GM12878 (cell line): ENCODE measurements at regions not wholly inside any gene's neighbourhood (a gene's known extent, or its start where the extent isn't known, plus 50 kb on each side); places are given as distances from the start of the nearest gene placed in this dataset.

Source experiments
- ATAC-seq: fragments of 200-7000 bp; cut with Tn5 transposase; 3 replicates; pipeline ENCODE4 v1.9.1; 2020; ENCODE audit warnings: mild to moderate bottlenecking, moderate library complexity
- BruUV-seq: library from RNA; stranded (reverse); fragments of 400-500 nt; replicated peaks from 2 replicates; lab custom pipeline; 2021; lab: Mats Ljungman, UMichigan
- CTCF ChIA-PET: fragments of 300-600 bp; sonication (Branson Sonifier 250); formaldehyde crosslinking; extraction: SDS; loops from one replicate; lab custom pipeline; 2021; ENCODE audit warnings: inconsistent platforms; lab: Yijun Ruan, JAX
- POLR2A ChIA-PET: fragments of 350-600 bp; formaldehyde crosslinking; extraction: SDS; loops from one replicate; lab custom pipeline; 2021; ENCODE audit warnings: inconsistent platforms; lab: Charles Lee
- RAD21 ChIA-PET: fragments of 300-600 bp; sonication (Branson Sonifier 250); formaldehyde crosslinking; loops from one replicate; lab custom pipeline; 2023; ENCODE audit warnings: antibody characterized with exemption; ENCODE audit not compliant: unreplicated experiment; lab: Charles Lee
- SMC1A ChIA-PET: fragments of 300-600 bp; sonication (Branson Sonifier 250); formaldehyde crosslinking; loops from one replicate; lab custom pipeline; 2023; ENCODE audit not compliant: unreplicated experiment, uncharacterized antibody; lab: Charles Lee
- DNase-seq: peaks from one replicate; pipeline ENCODE4 v3.0.0-alpha.2; 2011; ENCODE audit warnings: low read depth, low spot score
- FAIRE-seq: peaks from 3 replicates; lab custom pipeline; 2011; peaks lifted over from hg19 to GRCh38; lab: Jason Lieb, UNC
- H2AFZ ChIP-seq: 2 replicates; pipeline ENCODE4 v1.6.0; 2011; ENCODE audit warnings: low read depth, low read length, control low read depth; ENCODE audit not compliant: control insufficient read depth
- H3K27ac ChIP-seq: 2 replicates; pipeline ENCODE4 v1.5.1; 2011; ENCODE audit warnings: control low read depth; ENCODE audit not compliant: control insufficient read depth, insufficient read depth
- H3K27me3 ChIP-seq, 2 experiments: replicated peaks in 1 of 2; 2 replicates each; pipeline versions ENCODE4 v1.6.0 to v1.6.1; 2011; ENCODE audit warnings: low read length in 1 of 2; ENCODE audit not compliant: control insufficient read depth in 2 of 2, insufficient read depth in 2 of 2
- H3K36me3 ChIP-seq, 2 experiments: 2 replicates each; pipeline ENCODE4 v1.5.1; 2011; ENCODE audit warnings: low read length in 1 of 2; ENCODE audit not compliant: control insufficient read depth in 2 of 2, insufficient read depth in 2 of 2
- H3K4me1 ChIP-seq: 2 replicates; pipeline ENCODE4 v1.6.1; 2011; ENCODE audit warnings: mild to moderate bottlenecking, low read length, moderate library complexity, mixed read lengths; ENCODE audit not compliant: control insufficient read depth, insufficient read depth
- H3K4me2 ChIP-seq: 2 replicates; pipeline ENCODE4 v1.6.0; 2011; ENCODE audit warnings: control low read depth; ENCODE audit not compliant: control insufficient read depth, insufficient read depth
- H3K4me3 ChIP-seq: fragments of 200-600 bp; sonication (generic); 2 replicates; pipeline ENCODE4 v1.5.1; 2016
- H3K79me2 ChIP-seq: 2 replicates; pipeline ENCODE4 v1.6.0; 2011; ENCODE audit warnings: low read length; ENCODE audit not compliant: control insufficient read depth, insufficient read depth
- H3K9ac ChIP-seq: 2 replicates; pipeline ENCODE4 v1.8.0; 2011; ENCODE audit warnings: low read length, control low read depth, mixed read lengths; ENCODE audit not compliant: control insufficient read depth, insufficient read depth
- H3K9me3 ChIP-seq: replicated peaks from 3 replicates; pipeline ENCODE4 v1.5.1; 2011; ENCODE audit warnings: mild to moderate bottlenecking, low read length; ENCODE audit not compliant: control insufficient read depth, insufficient read depth
- H4K20me1 ChIP-seq: 2 replicates; pipeline ENCODE4 v1.6.0; 2011; ENCODE audit not compliant: control insufficient read depth, insufficient read depth
- BRCA1 ChIP-seq: IDR thresholded peaks from 2 replicates; pipeline ENCODE4 v1.6.1; 2011; ENCODE audit warnings: low read depth, low read length, improper control_type of control experiment
- CBX5 ChIP-seq: sonication (generic); IDR thresholded peaks from 2 replicates; pipeline ENCODE4 v1.6.1; 2016; ENCODE audit warnings: low read depth, moderate library complexity, mild to moderate bottlenecking, inconsistent platforms
- CEBPB ChIP-seq, 2 experiments: fragments of 150-350 bp in 1 of 2; IDR thresholded peaks; 2 replicates each; pipeline ENCODE4 v1.6.1; 2012 to 2014; ENCODE audit warnings: low read depth in 2 of 2, low read length in 2 of 2, borderline replicate concordance in 1 of 2, inconsistent platforms in 1 of 2
- CHD1 ChIP-seq: IDR thresholded peaks from 2 replicates; pipeline ENCODE4 v1.6.1; 2012; ENCODE audit warnings: low read depth, low read length, improper control_type of control experiment
- FOXM1 ChIP-seq: IDR thresholded peaks from 2 replicates; pipeline ENCODE4 v1.6.1; 2012; ENCODE audit warnings: low read depth, mild to moderate bottlenecking, inconsistent platforms, low read length, moderate library complexity
- KLF5 ChIP-seq: fragments of 450-650 bp; IDR thresholded peaks from 2 replicates; pipeline ENCODE4 v1.6.1; 2014; ENCODE audit warnings: mild to moderate bottlenecking; ENCODE audit not compliant: partially characterized antibody
- PAX8 ChIP-seq: fragments of 450-650 bp; IDR thresholded peaks from 2 replicates; pipeline ENCODE4 v1.6.1; 2017; ENCODE audit warnings: mild to moderate bottlenecking, moderate library complexity
- SIN3A ChIP-seq: IDR thresholded peaks from 2 replicates; pipeline ENCODE4 v1.6.1; 2012; ENCODE audit warnings: low read depth, low read length, improper control_type of control experiment
- SMARCA5 ChIP-seq: fragments of 450-650 bp; IDR thresholded peaks from 2 replicates; pipeline ENCODE4 v1.6.1; 2017; ENCODE audit warnings: mild to moderate bottlenecking
- SUPT20H ChIP-seq: IDR thresholded peaks from 2 replicates; pipeline ENCODE4 v1.6.1; 2011; ENCODE audit warnings: low read depth, mild to moderate bottlenecking, low read length, moderate library complexity, borderline replicate concordance; ENCODE audit not compliant: control insufficient read depth
- TBL1XR1 ChIP-seq: IDR thresholded peaks from 2 replicates; pipeline ENCODE4 v1.6.1; 2012; ENCODE audit warnings: low read depth, low read length, improper control_type of control experiment
- USF2 ChIP-seq: IDR thresholded peaks from 2 replicates; pipeline ENCODE4 v1.6.1; 2011; ENCODE audit warnings: low read depth, low read length, improper control_type of control experiment, borderline replicate concordance
- ZNF217 ChIP-seq: fragments of 450-650 bp; IDR thresholded peaks from 2 replicates; pipeline ENCODE4 v1.6.1; 2017; ENCODE audit warnings: antibody characterized with exemption, mild to moderate bottlenecking
- ZNF24 ChIP-seq: fragments of 450-650 bp; IDR thresholded peaks from 2 replicates; pipeline ENCODE4 v1.6.1; 2017; ENCODE audit warnings: antibody characterized with exemption, mild to moderate bottlenecking
- ZZZ3 ChIP-seq: IDR thresholded peaks from 2 replicates; pipeline ENCODE4 v1.6.1; 2011; ENCODE audit warnings: low read depth; ENCODE audit not compliant: control insufficient read depth, insufficient read length
- WGBS: methylation state at CpG from one replicate; pipeline ENCODE4 v1.1.6; 2016; ENCODE audit warnings: low lambda C conversion rate; ENCODE audit not compliant: insufficient replicate concordance, insufficient coverage; ENCODE audit errors: missing lambda C conversion rate; 5-methylcytosine and 5-hydroxymethylcytosine counted together
- in situ Hi-C: fragments of 300-500 bp; cut with MboI; formaldehyde crosslinking; loops from 9 replicates; pipeline ENCODE4 v1.14.3; 2018; ENCODE audit warnings: mixed read lengths
- intact Hi-C: fragments of 100-400 bp; cut with micrococcal nuclease; formaldehyde crosslinking; loops from one replicate; pipeline ENCODE4 v1.14.2; 2022; ENCODE audit not compliant: unreplicated experiment

- Histone ChIP-seq H3K27me3 (no peaks in the 10 kb centered on the region), H3K4me2 (no peak overlapping the region), H3K9me3 (no peaks in the 10 kb centered on the region), H3K4me3 (no peak overlapping the region)
- intact Hi-C loops: no loop called here
- in situ Hi-C loops: no loop called here
- no peak for DNase-seq
- no peak for TF ChIP-seq KLF5
- no peak for TF ChIP-seq SMARCA5
- no peak for TF ChIP-seq PAX8
- TF ChIP-seq SUPT20H: no peak
- TF ChIP-seq, all 136 proteins: peak for 0
- no peak overlapping the region for H3K27ac ChIP-seq
- no peak for ATAC-seq
- H2AFZ ChIP-seq: no peak overlapping the region
- no peak for FAIRE-seq
- no peaks in the 10 kb centered on the region for H3K36me3 ChIP-seq
- no peaks in the 10 kb centered on the region for H3K4me1 ChIP-seq
- 0% methylated on average over 1 of the region's 1 CpG for whole genome bisulfite sequencing
- SMC1A ChIA-PET: no interaction called here
- POLR2A ChIA-PET: no interaction called here
- no TSS peak for BruUV-seq
- no peaks in the 10 kb centered on the region for H4K20me1 ChIP-seq
- CTCF ChIA-PET: interaction anchor here (0.6 kb wide), 1 partner anchor 618 kb away, joined by 3 read pairs; no protein-coding TSS in a partner anchor
- H3K9ac ChIP-seq: no peak overlapping the region
- RAD21 ChIA-PET: no interaction called here
- no peaks in the 10 kb centered on the region for H3K79me2 ChIP-seq
Measured at GRCh38 chr11:92580908-92581307, 356.3 kb downstream of the FAT3 start.

GRCh38 chr11:92588393-92588792 lies 363.8 kb downstream of the FAT3 start:
- Histone ChIP-seq H4K20me1 (no peaks in the 10 kb centered on the region), H3K27ac (no peak overlapping the region), H3K9ac (no peak overlapping the region), H3K36me3 (no peaks in the 10 kb centered on the region), H3K4me2 (no peak overlapping the region), H2AFZ (no peak overlapping the region), H3K4me3 (no peak overlapping the region), H3K4me1 (no peaks in the 10 kb centered on the region), H3K79me2 (no peaks in the 10 kb centered on the region), H3K27me3 (no peaks in the 10 kb centered on the region), H3K9me3 (no peaks in the 10 kb centered on the region)
- intact Hi-C loops (no loop called here), in situ Hi-C loops (no loop called here)
- FAIRE-seq: no peak
- no peak for TF ChIP-seq ZNF217
- TF ChIP-seq ZNF24: no peak
- TF ChIP-seq CBX5: no peak
- no peak for TF ChIP-seq BRCA1
- TF ChIP-seq USF2: no peak
- TF ChIP-seq ZZZ3: no peak
- no peak for TF ChIP-seq FOXM1
- TF ChIP-seq SIN3A: no peak
- no peak for TF ChIP-seq CEBPB (IDR thresholded peaks at IDR 0.05; ENCODE audit: borderline replicate concordance in 1 of 2, low read depth in 2 of 2, low read length in 2 of 2)
- no peak for TF ChIP-seq TBL1XR1
- no peak for TF ChIP-seq CHD1
- ChIA-PET RAD21 (no interaction called here), POLR2A (no interaction called here), SMC1A (no interaction called here), CTCF (interaction anchor here (0.7 kb wide), 1 partner anchor 63 kb away, joined by 3 read pairs; no protein-coding TSS in a partner anchor)
- DNase-seq: no peak
- no peak for ATAC-seq
- BruUV-seq: no TSS peak
